GM10266 (cell line): ENCODE measurements at regions not wholly inside any gene's neighbourhood (a gene's known extent, or its start where the extent isn't known, plus 50 kb on each side); places are given as distances from the start of the nearest gene placed in this dataset.

Experiments
- DNase-seq: peaks from one replicate; pipeline ENCODE4 v3.0.0; 2012; ENCODE audit errors: extremely low spot score
- TF ChIP-seq, protein P1 (sequence below): IDR thresholded peaks from 2 replicates; pipeline ENCODE4 v1.5.1; 2012; ENCODE audit warnings: mild to moderate bottlenecking, low read depth; ENCODE audit not compliant: control insufficient read depth, insufficient read depth; ENCODE audit errors: missing control alignments

DNA sequence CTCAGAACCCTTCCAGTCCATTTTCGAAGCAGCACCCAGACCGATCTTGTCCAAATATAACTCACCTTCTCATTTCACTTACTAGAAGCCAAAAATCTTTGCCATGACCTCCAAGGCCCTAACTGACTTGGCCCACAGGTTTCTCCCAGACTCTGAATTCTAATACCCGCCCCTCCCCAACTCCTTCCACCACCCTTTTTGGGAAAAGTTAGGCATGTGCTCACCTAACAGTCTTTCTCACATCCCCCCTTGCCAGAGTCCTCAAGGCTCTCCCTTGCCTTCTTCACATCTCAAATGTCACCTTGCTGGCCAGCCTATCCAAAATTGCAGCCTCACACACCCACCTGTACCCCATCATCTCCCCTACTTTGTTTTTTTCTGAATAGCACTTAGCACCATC is 369.3 kb downstream of the NXPE2 start:
- TF ChIP-seq, protein P1, sequence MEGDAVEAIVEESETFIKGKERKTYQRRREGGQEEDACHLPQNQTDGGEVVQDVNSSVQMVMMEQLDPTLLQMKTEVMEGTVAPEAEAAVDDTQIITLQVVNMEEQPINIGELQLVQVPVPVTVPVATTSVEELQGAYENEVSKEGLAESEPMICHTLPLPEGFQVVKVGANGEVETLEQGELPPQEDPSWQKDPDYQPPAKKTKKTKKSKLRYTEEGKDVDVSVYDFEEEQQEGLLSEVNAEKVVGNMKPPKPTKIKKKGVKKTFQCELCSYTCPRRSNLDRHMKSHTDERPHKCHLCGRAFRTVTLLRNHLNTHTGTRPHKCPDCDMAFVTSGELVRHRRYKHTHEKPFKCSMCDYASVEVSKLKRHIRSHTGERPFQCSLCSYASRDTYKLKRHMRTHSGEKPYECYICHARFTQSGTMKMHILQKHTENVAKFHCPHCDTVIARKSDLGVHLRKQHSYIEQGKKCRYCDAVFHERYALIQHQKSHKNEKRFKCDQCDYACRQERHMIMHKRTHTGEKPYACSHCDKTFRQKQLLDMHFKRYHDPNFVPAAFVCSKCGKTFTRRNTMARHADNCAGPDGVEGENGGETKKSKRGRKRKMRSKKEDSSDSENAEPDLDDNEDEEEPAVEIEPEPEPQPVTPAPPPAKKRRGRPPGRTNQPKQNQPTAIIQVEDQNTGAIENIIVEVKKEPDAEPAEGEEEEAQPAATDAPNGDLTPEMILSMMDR = no peak
- no peak for DNase-seq

DNA sequence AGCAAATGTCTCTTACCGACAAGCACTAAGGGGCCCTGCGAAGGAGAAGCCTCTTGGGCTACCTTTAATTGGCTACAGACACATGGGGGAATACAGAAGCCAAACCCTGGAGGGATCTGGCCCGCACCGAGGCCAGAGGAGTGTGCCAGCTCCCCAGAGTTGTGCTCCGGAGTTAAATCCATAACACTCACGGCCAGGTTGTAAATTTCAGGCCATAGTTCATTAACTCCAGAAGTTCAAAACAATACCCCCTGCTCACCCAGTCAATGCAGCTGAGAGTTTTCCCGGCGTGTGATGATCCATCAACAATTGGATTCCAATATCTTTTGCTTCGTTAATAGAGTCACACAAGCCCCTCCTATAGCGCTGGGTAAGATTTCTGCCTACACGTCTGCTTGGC is 371.5 kb downstream of the NXPE2 start:
- TF ChIP-seq, protein P1 = no peak
- no peak for DNase-seq

DNA sequence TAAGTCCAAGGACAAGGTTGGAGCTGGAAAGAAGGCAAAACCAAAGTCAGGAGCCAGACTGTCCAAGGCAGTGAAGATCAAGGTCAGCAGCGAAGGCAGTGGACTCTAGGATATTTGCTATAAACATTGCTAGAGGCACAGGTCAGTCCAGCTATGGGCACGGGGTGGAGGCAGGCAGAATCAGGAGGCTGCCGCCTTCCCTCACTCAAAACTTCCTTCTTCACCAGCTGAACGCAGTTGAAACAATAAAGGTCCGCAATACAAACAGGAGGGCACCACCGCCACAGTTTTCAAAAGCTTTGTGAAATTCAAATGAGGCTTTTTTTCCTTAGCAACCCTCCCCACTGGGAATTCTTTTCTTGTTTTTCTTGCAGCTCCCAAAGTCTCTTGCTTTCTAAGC is 372.4 kb downstream of the NXPE2 start:
- DNase-seq = no peak
- TF ChIP-seq, protein P1 = no peak

DNA sequence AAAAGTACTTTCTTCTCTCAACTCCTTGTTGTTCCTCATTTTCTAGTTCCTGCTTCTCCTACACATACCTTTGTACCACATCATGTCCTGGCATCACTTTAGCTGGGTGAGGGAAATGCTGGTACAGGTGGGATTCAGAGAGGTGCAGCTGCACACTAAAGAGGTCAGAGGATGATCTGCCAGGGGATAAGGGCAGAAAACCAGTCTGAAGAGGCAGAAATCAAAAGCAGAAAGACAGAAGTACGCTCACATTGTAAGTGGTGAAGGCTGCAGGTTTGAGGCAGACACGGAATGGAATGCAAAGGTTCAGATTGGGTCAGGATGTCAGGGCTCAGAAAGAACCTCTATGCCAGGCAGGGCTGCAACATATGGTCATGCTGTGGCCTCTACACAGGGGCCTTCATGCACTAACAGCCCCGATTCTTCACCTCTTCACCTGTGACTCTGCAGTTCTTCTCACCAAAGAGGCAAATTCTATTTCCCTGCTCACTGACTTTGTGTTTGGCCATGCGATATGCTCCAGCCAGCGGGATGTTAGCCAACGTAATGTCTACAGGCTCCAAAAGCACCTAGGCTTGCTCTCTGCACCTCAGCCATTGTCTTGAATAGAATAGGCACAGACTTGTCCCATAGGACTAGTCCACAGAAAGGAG is 373.7 kb downstream of the NXPE2 start:
- DNase-seq = no peak

DNA sequence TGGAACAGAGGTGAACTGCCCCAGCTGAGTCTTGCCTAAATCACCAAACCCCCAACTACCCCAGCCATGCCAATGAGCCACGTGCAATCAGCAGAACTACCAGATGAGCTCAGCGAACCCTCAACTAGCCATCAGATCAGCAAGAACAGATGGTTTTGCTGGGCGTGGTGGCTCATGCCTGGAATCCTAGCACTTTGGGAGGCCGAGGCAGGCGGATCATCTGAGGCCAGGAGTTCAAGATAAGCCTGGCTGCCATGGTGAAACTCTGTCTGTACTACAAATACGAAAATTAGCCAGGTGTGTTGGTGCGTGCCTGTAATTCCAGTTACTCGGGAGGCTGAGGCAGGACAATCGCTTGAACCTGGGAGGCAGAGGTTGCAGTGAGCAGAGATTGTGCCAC is 374.3 kb downstream of the NXPE2 start:
- DNase-seq = no peak
- TF ChIP-seq, protein P1 = no peak

More for the DNA sequence above, 373.7 kb downstream of the NXPE2 start:
- TF ChIP-seq, protein P1 = no peak

DNA sequence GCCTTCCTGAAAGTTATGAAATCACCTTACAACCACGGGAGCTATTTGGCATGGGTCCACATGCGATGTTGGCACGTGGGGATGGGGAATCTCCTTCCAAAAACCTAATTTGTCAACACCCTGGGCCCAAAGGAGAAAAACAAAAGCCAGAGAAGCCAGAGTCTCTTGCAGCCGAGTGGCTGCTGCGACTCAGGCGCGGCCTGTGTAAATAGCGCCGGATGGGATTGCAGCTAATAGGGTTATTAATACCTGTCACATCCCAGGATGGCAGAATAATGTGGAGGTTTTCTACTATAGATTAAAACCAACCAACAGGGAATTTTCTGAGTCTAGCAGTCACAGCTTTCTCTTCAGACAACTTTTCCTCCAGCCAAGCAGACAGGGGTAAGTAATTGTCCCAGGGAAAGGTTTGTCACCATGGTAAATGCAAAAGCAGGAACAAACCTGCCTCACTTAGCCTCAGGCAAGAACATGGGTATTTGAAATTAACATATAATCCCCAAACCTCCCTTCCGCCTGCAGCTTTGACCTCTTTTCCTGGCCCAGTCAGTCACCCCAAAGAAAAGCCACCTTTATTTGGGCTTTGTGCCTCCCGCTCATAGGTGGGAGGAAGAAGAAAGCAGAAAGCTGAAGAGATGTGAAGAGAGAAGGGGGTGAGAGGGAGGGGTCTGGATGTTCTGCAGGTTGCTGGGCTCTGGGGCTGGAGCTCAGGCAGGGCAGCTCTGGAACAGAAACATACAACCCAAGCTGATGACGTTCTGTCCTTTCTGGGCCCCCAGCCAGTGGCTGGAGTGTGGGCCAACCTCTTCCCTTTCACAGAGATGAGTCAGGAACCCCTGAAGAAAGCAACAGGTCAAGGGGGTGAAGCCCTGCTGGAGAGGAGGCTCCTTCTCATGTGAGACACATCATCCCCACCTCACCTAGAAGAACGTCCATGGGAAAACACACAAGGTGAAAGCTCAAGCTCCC is 376.5 kb downstream of the NXPE2 start:
- no peak for DNase-seq
- TF ChIP-seq, protein P1 = no peak

DNA sequence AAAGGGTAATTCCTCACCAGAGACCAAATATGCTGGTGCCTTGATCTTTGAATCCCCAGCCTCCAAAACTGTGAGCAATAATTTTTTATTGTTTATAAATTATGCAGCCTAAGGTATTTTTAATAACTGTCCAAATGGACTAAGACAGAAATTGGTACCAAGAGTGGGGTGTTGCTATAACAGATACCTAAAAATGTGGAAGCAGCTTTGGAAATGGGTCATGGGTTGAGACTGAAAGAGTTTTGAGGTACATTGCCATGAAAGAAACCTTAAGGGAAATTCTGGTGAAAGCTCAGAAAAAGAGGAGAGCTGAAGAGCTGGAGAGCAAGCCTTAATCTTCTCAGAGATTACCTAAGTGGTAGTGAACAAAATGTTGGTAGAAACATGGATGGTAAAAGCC is 378.2 kb downstream of the NXPE2 start:
- no peak for DNase-seq
- TF ChIP-seq, protein P1 = no peak
